Left forelimb (tissue), 1 donor: ENCODE measurements at regions not wholly inside any gene's neighbourhood (a gene's known extent, or its start where the extent isn't known, plus 50 kb on each side); places are given as distances from the start of the nearest gene placed in this dataset.

Experiments
- DNase-seq: peaks from one replicate; pipeline ENCODE4 v3.0.0-alpha.2; 2018; ENCODE audit warnings: low spot score

DNA sequence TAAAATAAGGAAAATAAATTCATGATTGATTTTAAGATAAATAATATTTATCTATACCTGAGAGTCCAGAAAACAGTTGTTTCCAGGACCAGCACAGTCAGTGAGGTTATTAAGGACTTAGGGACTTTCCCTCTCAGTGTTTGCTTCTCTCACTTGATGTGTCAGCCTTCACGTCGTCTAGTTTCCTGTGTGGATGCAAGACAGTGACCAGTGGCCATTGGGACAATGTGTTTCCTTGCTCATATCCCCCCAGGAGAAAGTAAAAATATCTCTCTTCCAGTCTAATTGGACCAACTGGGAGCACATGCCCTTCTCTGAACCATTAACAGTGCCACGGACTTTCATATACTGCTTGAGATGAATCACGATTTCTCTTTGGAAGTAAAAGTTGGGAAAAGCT lies 157.8 kb upstream of the CTNNB1 start:
- no peak for DNase-seq

DNA sequence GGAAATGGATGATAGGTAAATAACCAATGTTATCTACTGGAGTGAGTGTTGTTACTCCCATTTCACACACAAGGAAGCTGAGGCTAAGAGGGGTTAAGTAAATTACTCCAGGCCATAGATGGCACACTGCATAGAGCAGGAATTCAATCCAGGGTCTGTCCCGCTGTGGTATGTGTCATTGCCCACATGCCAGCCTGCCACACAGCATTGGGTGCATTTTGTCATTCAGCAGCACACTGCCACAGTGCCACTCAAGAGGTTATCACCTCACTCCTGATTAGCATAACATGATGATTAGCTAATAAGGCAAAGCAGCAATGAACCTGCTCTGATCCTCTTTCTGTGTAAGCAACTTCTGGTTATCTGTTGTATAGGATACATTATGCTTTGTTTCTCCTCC lies 157.4 kb upstream of the CTNNB1 start:
- no peak for DNase-seq

DNA sequence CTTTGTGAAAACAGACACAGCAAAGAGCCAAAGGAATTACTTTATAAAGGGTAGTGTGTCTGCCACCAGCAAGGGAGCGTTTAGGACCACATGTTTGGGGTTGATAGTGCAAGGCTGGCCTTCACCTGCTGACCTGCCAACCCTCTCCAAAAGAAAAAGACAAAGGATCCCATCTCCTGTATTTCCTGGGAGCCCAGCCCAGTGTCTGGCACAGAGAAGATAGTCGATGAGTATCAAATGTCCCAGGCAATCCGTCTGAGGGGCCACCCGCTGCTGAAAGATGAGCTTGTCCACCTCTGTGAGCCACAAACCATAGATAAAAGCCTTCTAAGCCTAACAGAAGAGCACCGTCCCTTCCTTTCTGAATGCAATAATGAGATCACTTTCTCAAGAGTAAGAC lies 154.8 kb upstream of the CTNNB1 start:
- no peak for DNase-seq

DNA sequence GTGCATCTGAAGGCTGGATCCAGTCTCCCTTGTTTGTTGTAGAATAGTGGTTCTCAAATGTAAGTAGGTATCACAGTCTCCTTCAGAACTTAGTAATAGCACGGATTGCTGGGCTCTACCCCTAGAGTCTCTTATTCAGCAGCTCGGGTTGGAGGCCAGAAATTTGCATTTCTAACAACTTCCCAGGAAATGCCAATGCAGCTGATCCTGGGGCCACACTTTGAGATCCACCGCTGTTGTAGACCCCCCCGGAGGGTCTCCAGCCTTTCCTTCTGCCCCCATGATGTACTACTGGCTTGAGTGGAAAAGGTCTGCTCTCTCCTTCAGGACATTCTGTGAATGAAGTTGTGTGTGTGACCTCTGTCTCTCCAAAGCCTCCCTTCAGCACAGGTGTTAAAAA lies 153.8 kb upstream of the CTNNB1 start:
- DNase-seq: no peak

DNA sequence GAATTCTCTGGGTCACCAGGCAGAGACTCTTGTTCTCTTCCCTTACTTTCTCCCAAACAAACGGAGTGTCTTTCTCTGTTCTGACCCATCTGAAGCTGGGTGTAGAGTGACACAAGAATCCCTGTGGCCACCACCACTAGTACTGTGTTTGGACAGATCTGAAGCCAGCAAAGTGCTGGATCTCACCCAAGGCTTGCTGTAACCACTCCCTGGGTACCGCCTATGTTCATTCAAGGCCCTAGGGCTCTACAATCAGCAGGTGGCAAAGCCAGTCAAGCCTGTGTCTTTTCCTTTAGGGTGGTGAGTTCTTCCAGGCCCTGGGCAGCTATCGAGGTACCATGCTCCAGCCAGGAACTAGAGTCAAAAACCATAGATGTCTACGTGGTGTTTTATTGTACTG lies 149.2 kb upstream of the CTNNB1 start:
- DNase-seq: no peak

DNA sequence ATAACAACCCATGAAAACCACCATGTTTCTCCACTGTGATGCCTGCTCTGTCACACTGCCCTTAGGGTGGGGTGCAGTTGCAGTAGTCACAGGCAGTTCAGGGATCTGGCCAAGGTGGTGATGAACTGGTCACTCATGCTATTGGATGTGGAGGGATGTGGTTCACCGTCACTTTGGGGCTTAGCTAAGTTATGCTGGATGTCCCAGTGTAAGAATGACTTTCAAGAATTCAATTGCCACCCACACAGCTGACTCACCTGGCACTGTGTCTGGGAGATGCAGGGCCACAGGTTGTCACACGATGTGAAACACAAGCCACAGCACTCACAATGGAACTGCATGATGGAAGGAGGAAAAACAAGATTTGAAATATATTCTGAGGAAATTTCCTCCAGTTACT lies 146.1 kb upstream of the CTNNB1 start:
- no peak for DNase-seq

DNA sequence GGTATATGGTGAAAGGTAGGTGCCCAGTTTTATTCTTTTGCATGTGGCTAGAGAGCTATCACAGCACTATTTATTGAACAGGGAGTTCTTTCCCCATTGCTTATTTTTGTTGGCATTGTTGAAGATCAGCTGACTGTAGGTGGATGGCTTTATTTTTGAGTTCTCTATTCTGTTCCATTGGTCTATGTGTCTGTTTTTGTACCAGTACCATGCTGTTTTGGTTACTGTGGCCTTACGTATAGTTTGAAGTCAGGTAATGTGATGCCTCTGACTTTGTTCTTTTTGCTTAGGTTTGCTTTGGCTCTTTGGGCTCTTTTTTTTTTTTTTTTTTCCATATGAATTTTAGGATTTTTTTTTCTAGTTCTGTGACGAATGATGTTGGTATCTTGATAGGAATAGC lies 139.2 kb upstream of the CTNNB1 start:
- no peak for DNase-seq

DNA sequence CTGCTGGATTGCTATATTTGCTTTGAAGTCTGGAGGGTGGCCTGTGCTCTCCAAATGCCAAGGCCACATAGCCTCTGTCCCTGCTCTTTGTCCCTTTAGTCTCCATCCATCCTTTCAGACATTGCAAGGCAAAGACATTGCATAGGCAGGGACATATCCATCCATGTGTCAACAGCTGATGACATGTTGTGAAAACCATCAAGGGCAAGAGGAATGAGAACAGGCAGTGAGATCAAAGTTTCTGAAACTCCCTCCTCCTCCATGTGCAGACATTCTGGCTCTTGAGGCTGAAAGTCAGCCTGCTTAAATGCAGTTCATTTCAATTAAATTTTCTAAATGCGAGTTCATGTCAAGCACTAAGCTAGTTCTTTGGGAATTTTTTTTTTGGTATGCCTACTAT lies 135.2 kb upstream of the CTNNB1 start:
- DNase-seq: no peak

DNA sequence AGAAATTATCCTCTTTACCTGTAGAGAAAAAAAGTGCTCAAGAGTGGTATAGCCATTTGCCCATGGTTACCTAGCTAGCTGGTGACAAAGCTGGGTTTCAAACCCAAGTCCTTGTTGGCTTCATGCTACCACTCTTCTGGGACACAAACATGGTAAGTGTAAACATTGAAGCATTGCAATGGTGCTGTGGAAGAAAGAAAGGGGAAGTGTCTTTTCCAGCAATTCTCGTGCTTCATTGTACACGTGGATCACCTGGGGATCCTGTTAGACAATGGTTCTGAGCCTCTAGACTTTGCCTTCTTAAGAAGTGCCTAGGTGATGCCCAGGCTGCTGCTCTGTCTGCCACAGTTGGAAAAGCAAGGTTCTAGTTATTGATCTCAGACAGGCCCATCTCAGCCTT lies 134.8 kb upstream of the CTNNB1 start:
- no peak for DNase-seq

DNA sequence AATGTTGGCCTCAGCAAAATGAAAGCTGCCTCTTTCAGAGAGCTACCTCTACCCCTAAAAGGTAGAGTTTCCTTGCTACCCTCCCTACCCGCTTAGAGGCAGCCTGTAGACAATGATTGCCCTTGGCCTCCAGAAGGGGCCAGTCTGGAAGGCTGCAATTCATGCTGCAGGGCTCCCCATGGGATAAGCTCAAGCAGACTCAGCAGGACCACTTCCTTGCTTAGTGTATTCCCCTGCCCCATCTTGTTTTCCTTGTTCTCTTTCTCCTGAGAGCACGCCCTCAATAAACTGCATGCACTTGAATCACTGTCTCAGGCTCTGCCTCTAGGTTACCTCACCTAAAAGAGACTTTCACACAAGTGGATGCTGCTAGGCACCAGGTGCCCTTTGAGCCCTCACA lies 134.0 kb upstream of the CTNNB1 start:
- DNase-seq: no peak

DNA sequence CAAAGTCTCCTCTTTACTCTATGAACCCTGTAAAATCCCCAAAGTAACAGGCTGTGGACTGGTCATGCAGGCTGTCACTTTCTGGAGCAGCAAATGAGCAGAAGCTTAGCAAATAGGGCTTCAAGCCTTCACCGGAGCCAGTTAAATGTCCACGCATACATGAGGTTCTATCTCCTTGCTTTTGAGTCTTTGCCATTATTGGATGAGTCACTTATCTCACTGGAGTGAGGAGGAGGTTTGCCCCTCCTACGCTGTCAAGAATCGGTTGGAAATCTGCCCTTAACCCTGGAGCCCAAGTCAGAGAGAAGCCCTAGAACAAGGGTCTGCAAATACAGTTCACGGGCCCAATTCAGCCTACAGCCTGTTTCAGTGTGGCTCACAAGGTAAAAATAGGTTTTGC lies 126.1 kb upstream of the CTNNB1 start:
- DNase-seq: no peak

DNA sequence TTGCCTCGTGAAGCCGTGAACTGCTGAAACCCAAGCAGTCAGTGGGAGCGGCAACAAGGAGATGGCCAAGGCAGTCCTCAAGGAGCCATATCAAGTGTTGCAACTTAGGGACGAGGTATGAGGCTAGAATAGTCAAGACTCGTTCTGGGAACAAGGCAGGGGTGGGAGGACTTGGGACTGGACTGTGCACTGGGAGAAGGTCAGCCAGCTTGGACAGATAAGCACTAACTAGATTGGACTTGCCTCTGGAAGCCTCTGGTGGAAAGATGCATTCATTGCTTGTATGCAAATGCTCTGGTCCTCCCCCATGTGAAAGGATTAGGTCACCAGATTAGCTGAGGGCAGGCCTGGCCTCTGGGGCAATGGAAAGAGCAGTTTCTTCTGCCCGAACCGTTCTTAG lies 123.3 kb upstream of the CTNNB1 start:
- DNase-seq: no peak

DNA sequence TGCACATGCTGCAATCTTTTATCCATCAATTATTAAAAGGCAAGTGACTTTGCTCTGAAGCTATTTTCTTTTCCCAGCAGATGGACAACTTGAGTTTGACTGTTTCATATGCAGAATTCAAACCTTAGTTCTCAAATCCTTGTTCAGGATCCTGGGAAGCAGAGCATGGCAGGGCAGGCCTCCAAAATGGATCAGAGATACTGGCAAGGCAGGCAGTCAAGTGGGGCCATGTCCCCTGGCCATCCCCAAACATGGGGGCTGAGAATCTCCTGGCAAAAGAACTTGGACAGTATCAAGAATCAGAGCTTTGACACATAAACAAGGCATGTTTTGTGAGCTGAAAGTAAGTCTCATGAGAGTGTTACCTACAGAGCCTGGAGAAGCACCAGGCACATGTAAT lies 122.9 kb upstream of the CTNNB1 start:
- no peak for DNase-seq

DNA sequence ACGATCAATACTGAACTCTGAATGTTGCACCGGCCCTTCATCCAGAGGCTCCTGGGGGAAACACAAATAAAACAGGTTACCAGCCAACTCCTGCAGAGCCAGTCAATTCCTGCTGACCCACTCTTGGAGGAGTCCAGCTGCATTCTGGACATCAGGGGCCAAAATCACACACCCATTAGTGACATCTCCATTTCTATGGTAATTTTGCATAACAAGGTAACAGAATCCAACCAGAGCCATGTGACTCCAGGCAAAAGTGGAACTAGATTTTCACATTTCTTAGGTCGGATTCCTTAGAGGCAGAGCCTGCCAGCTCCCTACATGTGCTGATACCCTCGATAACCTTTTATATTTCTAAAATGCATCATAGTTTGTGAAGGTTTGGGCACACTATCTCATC lies 119.2 kb upstream of the CTNNB1 start:
- DNase-seq: no peak

DNA sequence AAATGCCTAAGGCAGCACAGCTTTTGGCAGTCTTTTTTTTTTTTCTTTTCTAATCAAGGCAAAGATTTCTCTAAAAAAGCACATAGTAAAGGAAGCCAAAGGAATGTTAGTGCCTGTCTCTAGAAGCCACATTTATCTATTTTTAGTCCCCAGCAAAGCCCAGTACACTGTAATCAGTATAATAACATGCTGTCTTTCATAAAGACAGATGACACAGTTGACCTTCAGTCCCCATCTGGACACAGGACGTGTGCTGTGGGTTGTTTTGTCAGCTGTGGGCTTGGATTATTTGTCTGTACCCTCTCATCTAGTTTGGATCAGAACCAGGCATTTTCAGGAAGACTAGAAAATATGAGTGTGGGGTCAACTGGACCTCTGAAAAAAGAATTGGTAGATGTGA lies 110.4 kb upstream of the CTNNB1 start:
- DNase-seq: no peak

DNA sequence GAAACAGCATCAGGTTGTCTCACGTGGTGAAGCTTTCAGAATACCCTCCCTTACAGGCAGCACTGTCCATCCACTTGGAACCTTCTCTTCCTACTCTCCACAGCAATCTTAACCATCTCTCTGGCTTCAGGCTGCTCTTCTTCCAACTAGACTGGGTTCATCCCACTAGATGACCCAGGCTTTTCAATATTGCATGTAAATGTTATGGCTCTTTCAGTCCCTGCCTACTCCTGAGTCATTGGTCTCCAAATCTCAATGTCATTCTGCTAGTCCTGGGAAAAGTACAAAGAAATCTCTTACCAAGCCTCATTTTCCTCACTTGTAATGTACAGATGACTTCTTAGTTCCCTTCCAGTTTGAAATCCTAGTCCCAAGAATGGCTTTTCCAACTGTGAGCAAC lies 109.7 kb upstream of the CTNNB1 start:
- no peak for DNase-seq

DNA sequence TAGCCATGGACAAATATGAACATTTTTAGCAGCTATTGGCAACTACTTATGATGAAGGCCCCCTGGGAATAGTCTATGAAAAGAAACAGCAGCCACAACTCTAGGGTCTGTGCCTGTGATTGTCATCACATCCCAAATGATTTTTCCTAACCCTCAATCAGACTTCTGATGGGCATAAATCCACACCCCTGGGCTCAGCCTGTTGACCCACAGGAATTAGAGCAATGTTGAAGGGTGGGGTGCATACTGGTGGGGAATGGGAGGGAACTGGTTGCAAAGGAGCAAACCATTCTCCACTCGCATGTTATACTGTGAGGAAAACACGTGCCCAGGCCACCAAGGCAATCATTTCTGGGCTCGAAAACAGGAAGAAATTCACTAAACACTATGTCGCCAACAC lies 106.5 kb upstream of the CTNNB1 start:
- DNase-seq: no peak

DNA sequence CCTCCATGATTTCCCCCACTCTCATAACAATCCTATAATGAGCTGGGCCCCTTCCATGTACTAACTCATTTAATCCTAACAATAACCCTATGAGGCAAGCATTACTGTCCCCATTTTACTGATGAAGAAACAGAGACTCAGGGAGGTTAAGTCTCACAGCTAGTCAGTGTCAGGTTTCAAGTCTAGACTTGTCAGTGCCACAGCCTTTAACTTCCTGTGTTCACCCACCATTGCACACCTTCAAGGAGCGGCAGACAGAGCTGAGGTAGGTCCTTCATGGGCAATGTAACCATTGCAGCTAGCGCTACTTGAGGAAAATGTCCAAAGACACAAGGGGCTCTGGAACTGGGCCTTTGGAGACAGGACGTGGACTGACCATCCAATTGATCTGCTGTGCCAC lies 105.8 kb upstream of the CTNNB1 start:
- DNase-seq: no peak

DNA sequence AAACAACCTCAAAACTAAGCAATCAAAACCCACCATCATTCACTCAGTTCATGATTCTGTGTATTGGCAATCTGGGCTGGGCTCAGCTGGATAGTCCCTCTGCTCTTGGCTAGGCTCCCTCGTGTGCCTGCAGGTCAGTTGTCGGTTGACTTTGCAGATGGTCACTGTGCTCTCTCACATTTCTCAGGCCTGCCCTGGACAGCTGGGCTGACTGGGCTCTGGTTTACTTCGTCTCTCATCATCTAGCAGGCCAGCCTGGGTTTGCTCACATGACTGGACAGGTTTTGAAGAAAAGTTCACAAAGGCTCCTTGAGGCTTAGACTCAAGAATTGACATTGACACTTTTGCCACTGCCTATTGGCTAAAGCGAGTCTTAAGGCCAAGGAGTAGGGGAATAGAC lies 105.0 kb upstream of the CTNNB1 start:
- DNase-seq: no peak

DNA sequence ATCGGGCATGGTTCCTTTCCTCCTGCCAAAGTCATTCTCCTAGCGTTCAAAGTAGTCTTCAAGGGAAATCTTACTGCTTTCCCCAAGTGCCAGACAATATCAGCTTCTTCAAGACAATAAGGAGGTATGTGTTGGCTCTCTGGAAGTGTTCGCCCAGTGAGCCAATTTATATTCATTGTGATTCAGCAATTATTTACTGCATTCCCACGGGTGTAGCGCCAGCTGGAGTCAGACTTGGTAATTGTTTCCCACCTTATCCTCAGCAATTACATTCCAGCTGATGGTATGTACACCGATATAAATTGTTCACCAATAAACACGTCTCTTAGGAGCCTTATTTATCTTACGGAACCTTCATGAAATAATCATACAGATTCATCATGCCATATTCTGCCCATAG lies 103.6 kb upstream of the CTNNB1 start:
- no peak for DNase-seq

DNA sequence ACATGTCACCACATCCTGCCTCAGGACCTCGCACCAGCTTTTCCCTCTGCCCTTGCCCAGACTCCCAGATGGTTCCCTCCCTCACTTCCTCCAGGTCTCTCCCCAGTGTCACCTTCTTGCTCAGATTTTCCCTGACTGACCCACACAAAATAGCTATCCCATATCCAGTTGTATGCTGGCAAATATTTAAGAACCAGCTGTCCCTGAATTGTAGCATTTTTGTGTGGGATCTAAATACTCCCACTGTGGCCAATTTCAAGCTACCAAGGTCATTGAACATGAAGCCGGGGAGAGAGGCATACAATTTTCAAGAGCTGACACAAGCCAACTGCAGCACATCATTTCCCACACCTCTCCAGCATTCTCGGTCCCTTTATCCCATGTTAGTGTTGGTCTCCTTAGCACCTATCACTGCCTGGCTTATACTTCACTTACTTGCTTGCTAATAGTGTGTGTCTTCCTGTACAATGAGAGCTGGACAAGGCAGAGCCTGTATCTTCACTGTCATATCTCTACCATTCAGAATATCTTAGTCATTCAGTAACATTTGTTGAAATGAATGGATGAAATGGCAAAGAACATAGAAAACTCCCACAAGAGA lies 101.3 kb upstream of the CTNNB1 start:
- no peak for DNase-seq

DNA sequence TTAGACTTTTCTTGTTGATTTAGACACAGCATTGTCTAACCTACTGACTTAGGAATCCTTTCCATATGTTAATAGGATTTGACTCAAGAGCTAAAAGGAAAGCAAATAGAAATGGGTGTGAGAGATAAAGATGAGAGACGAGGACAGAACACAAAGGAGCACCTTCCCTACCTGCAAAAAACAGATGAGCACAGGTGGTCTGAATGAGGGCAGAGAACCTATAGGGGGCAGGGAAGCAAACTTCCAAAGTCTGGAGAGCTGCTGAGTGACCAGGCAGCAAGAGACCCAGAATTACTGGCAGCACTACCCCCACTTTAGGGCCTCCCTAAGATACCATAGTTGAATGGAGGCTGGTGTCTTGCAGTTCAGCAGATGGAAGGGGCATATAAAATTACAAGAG lies 98.1 kb upstream of the CTNNB1 start:
- no peak for DNase-seq

DNA sequence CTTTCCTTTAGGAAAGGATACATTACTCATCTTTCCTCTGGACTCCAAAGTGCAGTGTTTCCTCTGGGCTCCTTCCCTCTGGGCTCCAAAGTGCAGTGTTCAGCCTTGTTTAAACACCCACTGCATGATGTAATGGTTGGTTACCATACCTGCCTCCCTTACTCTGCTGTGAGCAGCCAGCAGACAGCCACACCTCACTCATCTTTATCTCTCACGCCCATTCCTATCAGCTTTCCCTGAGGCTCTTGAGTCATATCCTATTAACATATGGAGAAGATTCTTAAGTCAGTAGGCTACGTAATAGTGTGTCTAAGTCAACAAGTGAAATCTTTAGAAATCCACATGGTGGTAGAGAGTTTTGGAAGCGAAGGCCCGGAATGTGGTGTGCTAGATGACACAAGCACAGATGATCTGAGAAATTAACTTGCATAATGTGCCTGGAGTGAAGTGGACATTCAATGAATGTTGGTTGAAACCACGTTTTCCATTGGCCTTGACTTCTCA lies 97.2 kb upstream of the CTNNB1 start:
- DNase-seq: no peak

DNA sequence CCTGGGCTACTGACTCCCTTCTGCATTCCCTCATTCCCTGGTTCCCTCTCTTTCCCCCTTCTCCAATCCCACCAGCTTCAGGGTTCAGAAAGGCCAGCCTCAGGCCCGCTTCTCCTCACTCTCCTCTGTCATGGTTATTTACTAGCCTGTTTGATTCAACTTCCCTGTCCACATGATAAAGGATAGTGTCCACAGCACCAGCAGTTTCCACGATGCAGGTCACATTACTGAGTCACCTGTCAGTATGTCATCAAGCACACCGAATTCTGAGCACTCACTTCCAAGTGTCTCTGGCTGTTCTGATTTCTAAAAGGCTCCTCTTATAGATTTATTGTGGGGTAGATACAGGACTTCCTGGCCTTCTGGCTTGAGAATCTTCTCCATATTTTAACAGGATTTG lies 96.6 kb upstream of the CTNNB1 start:
- DNase-seq: no peak

DNA sequence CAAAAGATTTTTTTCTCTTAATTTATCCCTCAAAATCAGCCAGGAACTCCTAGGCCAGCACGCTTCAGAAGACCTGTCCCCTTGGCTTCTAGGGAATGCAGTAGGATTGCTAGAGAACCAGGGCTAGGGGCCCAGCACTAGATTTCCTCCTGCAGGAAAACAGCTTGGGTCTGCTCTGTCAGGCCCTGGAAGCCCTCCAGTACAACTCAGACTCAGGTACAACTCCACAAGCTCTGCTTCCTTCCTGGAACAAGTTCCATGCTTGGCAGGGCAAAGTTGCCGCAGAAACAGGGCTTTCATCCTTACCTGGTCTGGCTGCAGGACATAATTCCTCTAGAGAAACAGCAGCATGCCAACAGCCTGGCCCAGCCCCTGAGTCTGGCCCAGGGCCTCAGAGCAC lies 96.1 kb upstream of the CTNNB1 start:
- DNase-seq: no peak
